Esophagus squamous epithelium (tissue), 5 donors: ENCODE measurements at regions not wholly inside any gene's neighbourhood (a gene's known extent, or its start where the extent isn't known, plus 50 kb on each side); places are given as distances from the start of the nearest gene placed in this dataset.
"Not testable (repeated sequence)": the region's sequence is repeated elsewhere in the genome, so short reads cannot be mapped to it uniquely, and the experiment has no call there.

Experiments used
- DNase-seq: peaks from one replicate; lab custom pipeline; 2025; lab: John Stamatoyannopoulos, UW
- H3K27ac ChIP-seq, 4 donors: fragments of 200-600 bp; sonication (generic); one replicate each; pipeline ENCODE4 v1.5.1; 2016 to 2019; ENCODE audit warnings: mild to moderate bottlenecking in 1 of 4
- H3K27me3 ChIP-seq, 4 donors: fragments of 200-600 bp; sonication (generic); 1 replicate in 3 of 4; 2 replicates in 1 of 4; pipeline versions ENCODE4 v1.5.1 to v1.6.0; 2017 to 2021; ENCODE audit warnings: antibody characterized with exemption in 1 of 4
- H3K36me3 ChIP-seq, 3 donors: fragments of 200-600 bp; sonication (generic); one replicate each; pipeline ENCODE4 v1.5.1; 2016 to 2019
- H3K4me1 ChIP-seq, 3 donors: fragments of 200-600 bp; sonication (generic); one replicate each; pipeline ENCODE4 v1.5.1; 2017 to 2019
- H3K4me3 ChIP-seq, 4 donors: fragments of 200-600 bp; sonication (generic); 1 replicate in 3 of 4; 2 replicates in 1 of 4; pipeline ENCODE4 v1.5.1; 2016 to 2019; ENCODE audit warnings: mild to moderate bottlenecking in 2 of 4, moderate library complexity in 1 of 4
- H3K9me3 ChIP-seq, 3 donors: fragments of 200-600 bp; sonication (generic); one replicate each; pipeline ENCODE4 v1.5.1; 2016 to 2019
- POLR2A ChIP-seq, 4 donors: fragments of 450-650 bp; IDR thresholded peaks; one replicate each; pipeline ENCODE4 v1.6.1; 2017; ENCODE audit warnings: antibody characterized with exemption in 4 of 4, mild to moderate bottlenecking in 4 of 4, moderate library complexity in 3 of 4
- WGBS, 2 donors: methylation state at CpG; one replicate each; pipeline ENCODE4 v1.1.5; 2018; 5-methylcytosine and 5-hydroxymethylcytosine counted together
- intact Hi-C: fragments of 100-400 bp; cut with DNase I; formaldehyde crosslinking; loops from one replicate; pipeline ENCODE4 v1.15.0; 2022
- TF ChIP-seq, protein P1 (sequence below), 6 experiments: fragments of 450-650 bp in 4 of 6; fragments of 200-600 bp in 2 of 6; sonication (generic) in 2 of 6; IDR thresholded peaks; one replicate each; pipeline ENCODE4 v1.5.1; 2016 to 2019; ENCODE audit warnings: antibody characterized with exemption in 6 of 6, mild to moderate bottlenecking in 4 of 6, moderate library complexity in 4 of 6
- donor health status: DM: yes; HTN: yes; CAD: no.

DNA sequence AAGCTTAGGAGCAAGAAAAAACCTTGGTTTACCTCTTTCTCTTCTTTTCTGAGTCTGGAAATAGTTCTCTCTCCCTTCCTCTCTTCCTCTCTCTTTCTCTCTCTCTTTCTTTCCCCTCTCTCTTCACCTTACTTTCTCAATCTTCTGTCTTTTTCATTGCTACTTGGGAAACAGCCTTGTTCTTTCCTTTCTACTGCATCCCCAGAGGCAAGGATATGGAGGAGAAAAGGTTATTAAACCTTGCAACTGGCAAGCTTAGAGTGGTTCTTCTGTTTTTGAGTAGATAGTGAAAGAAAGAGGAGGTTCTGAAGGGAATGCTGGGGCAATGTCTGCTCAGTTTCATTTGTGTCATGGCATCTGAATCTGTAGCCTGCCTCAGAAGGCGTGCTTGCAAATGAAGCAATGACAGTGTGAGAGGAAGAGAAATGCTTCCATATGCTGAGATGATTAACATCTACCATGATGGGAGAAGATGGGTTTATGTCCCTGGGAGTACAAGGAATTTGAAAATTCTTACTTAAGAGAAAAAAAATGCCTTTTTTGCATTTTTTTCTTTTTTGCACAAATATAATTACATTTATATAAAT, 190.6 kb downstream of the CEP135 start:
- no peak for DNase-seq
- H3K9me3 ChIP-seq: no peaks in the 10 kb centered on the region
- TF ChIP-seq POLR2A (IDR thresholded peaks at IDR 0.05): no peak
- TF ChIP-seq, protein P1, sequence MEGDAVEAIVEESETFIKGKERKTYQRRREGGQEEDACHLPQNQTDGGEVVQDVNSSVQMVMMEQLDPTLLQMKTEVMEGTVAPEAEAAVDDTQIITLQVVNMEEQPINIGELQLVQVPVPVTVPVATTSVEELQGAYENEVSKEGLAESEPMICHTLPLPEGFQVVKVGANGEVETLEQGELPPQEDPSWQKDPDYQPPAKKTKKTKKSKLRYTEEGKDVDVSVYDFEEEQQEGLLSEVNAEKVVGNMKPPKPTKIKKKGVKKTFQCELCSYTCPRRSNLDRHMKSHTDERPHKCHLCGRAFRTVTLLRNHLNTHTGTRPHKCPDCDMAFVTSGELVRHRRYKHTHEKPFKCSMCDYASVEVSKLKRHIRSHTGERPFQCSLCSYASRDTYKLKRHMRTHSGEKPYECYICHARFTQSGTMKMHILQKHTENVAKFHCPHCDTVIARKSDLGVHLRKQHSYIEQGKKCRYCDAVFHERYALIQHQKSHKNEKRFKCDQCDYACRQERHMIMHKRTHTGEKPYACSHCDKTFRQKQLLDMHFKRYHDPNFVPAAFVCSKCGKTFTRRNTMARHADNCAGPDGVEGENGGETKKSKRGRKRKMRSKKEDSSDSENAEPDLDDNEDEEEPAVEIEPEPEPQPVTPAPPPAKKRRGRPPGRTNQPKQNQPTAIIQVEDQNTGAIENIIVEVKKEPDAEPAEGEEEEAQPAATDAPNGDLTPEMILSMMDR (IDR thresholded peaks at IDR 0.05): no peak
- WGBS, 2 donors: 86 to 92% methylated on average over 1 of the region's 1 CpG
- intact Hi-C loops: no loop called here
- no peak overlapping the region for H3K4me3 ChIP-seq
- no peaks in the 10 kb centered on the region for H3K27me3 ChIP-seq
- peaks cover 0 to 11% (median 3%) of the 10 kb centered on the region in 3 donors for H3K4me1 ChIP-seq
- no peaks in the 10 kb centered on the region for H3K36me3 ChIP-seq
- H3K27ac ChIP-seq: no peak overlapping the region

DNA sequence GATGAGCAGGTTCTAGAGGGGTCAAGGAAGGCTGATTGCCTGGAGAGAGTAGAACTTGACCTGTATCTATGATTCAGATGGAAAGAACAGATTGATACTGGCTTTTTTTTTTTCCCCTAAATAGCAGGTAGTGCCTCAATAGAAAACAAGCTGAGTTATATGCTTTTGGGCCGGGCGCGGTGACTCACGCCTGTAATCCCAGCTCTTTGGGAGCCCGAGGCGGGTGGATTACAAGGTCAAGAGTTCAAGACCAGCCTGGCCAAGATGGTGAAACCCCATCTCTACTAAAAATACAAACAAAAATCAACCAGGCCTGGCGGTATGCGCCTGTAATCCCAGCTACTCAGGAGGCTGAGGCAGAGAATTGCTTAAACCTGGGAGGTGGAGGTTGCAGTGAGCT, 186.1 kb downstream of the CEP135 start:
- H3K27ac ChIP-seq: peak overlapping the region in 1 of 4 donors; percentile 17
- DNase-seq, H3K4me3 ChIP-seq, H3K27me3 ChIP-seq, H3K36me3 ChIP-seq, intact Hi-C loops, H3K9me3 ChIP-seq: not testable (repeated sequence)
- WGBS, 2 donors: 15 to 24% methylated on average over 8 of the region's 8 CpGs
- H3K4me1 ChIP-seq: peaks cover 0 to 17% (median 3%) of the 10 kb centered on the region in 3 donors

DNA sequence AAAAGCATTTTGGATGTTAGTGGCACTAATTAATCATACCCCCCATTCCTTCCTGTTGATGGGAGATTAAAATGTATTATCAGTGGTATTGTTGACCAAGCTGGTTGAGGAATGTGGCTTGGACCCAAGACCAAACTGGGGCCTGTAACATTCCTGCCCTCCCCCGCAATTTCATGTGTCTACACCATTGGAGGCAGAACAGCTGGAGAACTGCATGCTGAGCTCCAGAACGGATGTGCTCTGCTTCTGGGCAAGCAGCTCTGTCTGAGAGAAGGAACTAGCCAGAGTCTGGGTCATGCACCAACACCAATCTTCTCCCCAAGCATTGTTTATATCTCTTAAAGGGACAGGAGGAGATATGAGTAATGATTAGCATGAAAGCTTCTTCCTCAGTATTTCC, 185.5 kb downstream of the CEP135 start:
- Histone ChIP-seq H3K27ac (peak overlapping the region in 1 of 4 donors; percentile 17), H3K4me3 (no peak overlapping the region), H3K9me3 (no peaks in the 10 kb centered on the region), H3K36me3 (no peaks in the 10 kb centered on the region), H3K27me3 (no peaks in the 10 kb centered on the region), H3K4me1 (peaks cover 0 to 17% (median 3%) of the 10 kb centered on the region in 3 donors)
- intact Hi-C loops: no loop called here
- TF ChIP-seq, protein P1 (IDR thresholded peaks at IDR 0.05): no peak
- TF ChIP-seq POLR2A (IDR thresholded peaks at IDR 0.05): no peak
- DNase-seq: no peak
- WGBS, 2 donors: 28 to 45% methylated on average over 2 of the region's 2 CpGs

DNA sequence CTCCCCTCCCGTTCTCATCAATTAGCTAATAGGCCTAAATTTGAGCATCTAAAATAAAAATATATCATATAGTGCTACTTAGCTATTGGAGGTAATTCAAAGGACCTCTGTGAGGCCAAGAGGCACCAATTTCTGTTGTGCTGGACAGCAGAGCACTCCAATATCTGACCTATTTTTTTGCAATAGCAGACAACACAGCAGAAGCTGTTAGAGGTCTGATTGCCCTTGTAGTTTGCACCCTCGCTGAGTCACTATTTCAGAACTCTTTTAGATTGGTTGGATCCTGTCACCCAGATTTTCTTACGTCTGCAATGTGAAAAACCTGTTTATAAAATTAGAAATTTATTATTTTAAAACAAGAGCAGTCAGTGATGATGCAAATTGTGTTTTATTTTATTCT, 184.1 kb downstream of the CEP135 start:
- H3K27ac ChIP-seq: no peak overlapping the region
- H3K4me3 ChIP-seq: no peak overlapping the region
- no peaks in the 10 kb centered on the region for H3K36me3 ChIP-seq
- WGBS, 2 donors: 61 to 64% methylated on average over 3 of the region's 3 CpGs
- H3K4me1 ChIP-seq: peaks cover 0 to 25% (median 3%) of the 10 kb centered on the region in 3 donors
- no peak for DNase-seq
- no peak for TF ChIP-seq POLR2A (IDR thresholded peaks at IDR 0.05)
- TF ChIP-seq, protein P1 (IDR thresholded peaks at IDR 0.05): no peak
- no peaks in the 10 kb centered on the region for H3K9me3 ChIP-seq
- no peaks in the 10 kb centered on the region for H3K27me3 ChIP-seq
- intact Hi-C loops: no loop called here

DNA sequence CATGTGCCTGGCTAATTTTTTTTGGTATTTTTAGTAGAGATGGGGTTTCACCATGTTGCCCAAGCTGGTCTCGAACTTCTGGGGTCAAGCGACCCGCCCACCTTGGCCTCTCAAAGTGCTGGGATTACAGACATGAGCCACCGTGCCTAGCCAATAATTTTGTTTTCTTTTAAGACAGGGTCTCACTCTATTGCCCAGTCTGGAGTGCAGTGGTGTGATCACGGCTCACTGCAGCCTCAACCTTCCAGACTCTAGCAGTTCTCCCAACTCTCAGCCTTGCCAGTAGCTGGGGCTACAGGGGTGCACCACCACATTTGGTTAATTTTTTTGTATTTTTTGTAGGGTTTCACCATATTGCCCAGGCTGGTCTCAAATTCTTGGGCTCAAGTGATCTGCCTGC, 183.4 kb downstream of the CEP135 start:
- H3K4me1 ChIP-seq: peaks cover 0 to 29% (median 3%) of the 10 kb centered on the region in 3 donors
- intact Hi-C loops, H3K9me3 ChIP-seq, H3K4me3 ChIP-seq, DNase-seq, H3K36me3 ChIP-seq, H3K27me3 ChIP-seq, H3K27ac ChIP-seq: not testable (repeated sequence)
- 82 to 85% methylated on average over 5 of the region's 5 CpGs for WGBS, 2 donors

DNA sequence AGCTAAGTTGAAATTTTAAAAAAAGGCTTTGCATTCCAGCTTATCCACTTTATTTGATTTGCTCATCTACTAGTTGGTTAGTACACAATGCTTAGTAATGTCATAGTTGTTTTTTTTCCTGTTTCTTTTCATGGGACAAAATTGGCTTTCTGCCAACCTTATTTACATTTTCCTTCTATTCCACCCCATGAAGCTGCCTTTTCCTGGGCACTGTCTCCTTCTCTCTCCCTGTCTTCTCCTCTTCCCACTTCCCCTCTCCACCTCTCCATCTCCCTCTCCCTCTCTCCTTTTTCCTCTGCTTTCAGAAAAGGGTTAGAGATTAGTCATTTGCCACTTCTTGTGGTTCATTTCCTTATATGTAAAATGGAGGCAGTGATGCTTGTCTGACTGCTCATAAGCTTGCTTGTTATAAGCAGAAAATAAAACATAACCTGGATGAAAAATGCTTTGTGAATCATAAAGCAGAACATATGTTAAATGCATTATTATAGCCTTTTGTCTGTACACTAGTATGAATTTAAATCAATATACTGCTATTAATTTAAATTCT, 181.9 kb downstream of the CEP135 start:
- Histone ChIP-seq H3K27me3 (peaks cover 0 to 9% (median 0%) of the 10 kb centered on the region in 4 donors), H3K27ac (no peak overlapping the region), H3K36me3 (no peaks in the 10 kb centered on the region), H3K4me1 (peaks cover 0 to 29% (median 3%) of the 10 kb centered on the region in 3 donors), H3K9me3 (no peaks in the 10 kb centered on the region), H3K4me3 (no peak overlapping the region)
- TF ChIP-seq POLR2A (IDR thresholded peaks at IDR 0.05): no peak
- TF ChIP-seq, protein P1 (IDR thresholded peaks at IDR 0.05): no peak
- intact Hi-C loops: no loop called here
- no peak for DNase-seq
